Renal cortex interstitium (tissue), 11 donors: ENCODE measurements at regions not wholly inside any gene's neighbourhood (a gene's known extent, or its start where the extent isn't known, plus 50 kb on each side); places are given as distances from the start of the nearest gene placed in this dataset.
"Not testable (repeated sequence)": the region's sequence is repeated elsewhere in the genome, so short reads cannot be mapped to it uniquely, and the experiment has no call there.

ENCODE experiments used
- DNase-seq, 11 donors: peaks; one replicate each; pipeline ENCODE4 v3.0.0-alpha.2; 2013; ENCODE audit warnings: low read depth in 9 of 11, low spot score in 4 of 11; ENCODE audit errors: extremely low read depth in 1 of 11

GRCh38 chr9:81801190-81801589 is 111.8 kb upstream of the TLE1 start:
- no peak for DNase-seq

GRCh38 chr9:81804306-81804705 is 115.0 kb upstream of the TLE1 start:
- peak in 7 of 11 donors; percentile 23 to 68 (median 59) for DNase-seq

- not testable (repeated sequence) for DNase-seq
These were observed 116.5 kb upstream of the SPATA31D4 start for GRCh38 chr9:81811688-81812087.

- DNase-seq, result no peak
These were observed 113.8 kb upstream of the SPATA31D4 start for GRCh38 chr9:81814401-81814793.

- DNase-seq, result no peak
These were observed 113.3 kb upstream of the SPATA31D4 start for GRCh38 chr9:81814794-81815464.

GRCh38 chr9:81815781-81816180 is 112.4 kb upstream of the SPATA31D4 start:
- no peak for DNase-seq

GRCh38 chr9:81819155-81819554 is 109.1 kb upstream of the SPATA31D4 start:
- DNase-seq, result no peak

GRCh38 chr9:81819859-81820546 is 108.2 kb upstream of the SPATA31D4 start:
- no peak for DNase-seq

- peak in 3 of 11 donors; percentile 47 to 68 (median 63) for DNase-seq
These were observed 105.8 kb upstream of the SPATA31D4 start for GRCh38 chr9:81822301-81822865.

GRCh38 chr9:81822967-81823366 is 105.3 kb upstream of the SPATA31D4 start:
- DNase-seq, result no peak

GRCh38 chr9:81823672-81824554 is 104.3 kb upstream of the SPATA31D4 start:
- no peak for DNase-seq

- no peak for DNase-seq
These were observed 103.2 kb upstream of the SPATA31D4 start for GRCh38 chr9:81824802-81825730.

GRCh38 chr9:81825846-81826516 is 102.2 kb upstream of the SPATA31D4 start:
- DNase-seq, result no peak

GRCh38 chr9:81826517-81826906 is 101.7 kb upstream of the SPATA31D4 start:
- no peak for DNase-seq

GRCh38 chr9:81827616-81828296 is 100.5 kb upstream of the SPATA31D4 start:
- DNase-seq, result no peak

GRCh38 chr9:81829195-81829882 is 98.9 kb upstream of the SPATA31D4 start:
- DNase-seq, result no peak

GRCh38 chr9:81830431-81830830 is 97.8 kb upstream of the SPATA31D4 start:
- not testable (repeated sequence) for DNase-seq
